OCI-LY1 (cell line): ENCODE measurements at regions not wholly inside any gene's neighbourhood (a gene's known extent, or its start where the extent isn't known, plus 50 kb on each side); places are given as distances from the start of the nearest gene placed in this dataset.

Experiments
- H2AFZ ChIP-seq: fragments of 200-600 bp; sonication (generic), shearing (Covaris generic); 2 replicates; pipeline ENCODE4 v1.6.0; 2014; ENCODE audit warnings: antibody characterized with exemption, mild to moderate bottlenecking, low read length
- H3F3A ChIP-seq: fragments of 200-600 bp; sonication (generic), shearing (Covaris generic); 2 replicates; pipeline ENCODE4 v1.6.0; 2014; ENCODE audit warnings: mild to moderate bottlenecking, antibody characterized with exemption, low read length, moderate library complexity; ENCODE audit not compliant: insufficient read depth
- H3K27ac ChIP-seq: fragments of 200-600 bp; sonication (generic); 2 replicates; pipeline ENCODE4 v1.5.1; 2014; ENCODE audit warnings: low read length, mixed run types, mild to moderate bottlenecking, low read depth; ENCODE audit not compliant: poor library complexity, severe bottlenecking
- H3K27me3 ChIP-seq: fragments of 200-600 bp; sonication (generic); 2 replicates; pipeline ENCODE4 v1.6.0; 2014; ENCODE audit warnings: antibody characterized with exemption, mild to moderate bottlenecking, low read length, moderate library complexity; ENCODE audit not compliant: insufficient read depth
- H3K36me3 ChIP-seq: fragments of 200-600 bp; sonication (generic); 2 replicates; pipeline ENCODE4 v1.6.1; 2014; ENCODE audit warnings: mild to moderate bottlenecking, antibody characterized with exemption, low read length, moderate library complexity, mixed read lengths; ENCODE audit not compliant: insufficient read depth
- H3K4me1 ChIP-seq: fragments of 200-600 bp; sonication (generic); 2 replicates; pipeline ENCODE4 v1.5.1; 2014; ENCODE audit warnings: mild to moderate bottlenecking, low read length, moderate library complexity; ENCODE audit not compliant: insufficient read depth, severe bottlenecking
- H3K4me2 ChIP-seq: fragments of 200-600 bp; sonication (generic), shearing (Covaris generic); 2 replicates; pipeline ENCODE4 v1.6.1; 2014; ENCODE audit warnings: low read length
- H3K4me3 ChIP-seq: fragments of 200-600 bp; sonication (generic); 2 replicates; pipeline ENCODE4 v1.5.1; 2014; ENCODE audit warnings: low read length, low read depth, mild to moderate bottlenecking, mixed read lengths; ENCODE audit not compliant: poor library complexity, severe bottlenecking
- H3K79me2 ChIP-seq: fragments of 200-600 bp; shearing (Covaris generic); 2 replicates; pipeline ENCODE4 v1.6.1; 2016; ENCODE audit warnings: mixed run types, low read length, mixed read lengths; ENCODE audit not compliant: insufficient read depth
- H3K9ac ChIP-seq: fragments of 200-600 bp; sonication (generic), shearing (Covaris generic); 2 replicates; pipeline ENCODE4 v1.6.1; 2014; ENCODE audit warnings: mild to moderate bottlenecking, low read length, mixed read lengths
- H3K9me2 ChIP-seq: fragments of 200-600 bp; sonication (generic), shearing (Covaris generic); 2 replicates; pipeline ENCODE4 v1.6.1; 2014; ENCODE audit warnings: low read depth, mild to moderate bottlenecking, low read length, mixed read lengths
- H3K9me3 ChIP-seq: fragments of 200-600 bp; shearing (Covaris generic); 2 replicates; pipeline ENCODE4 v1.6.1; 2014; ENCODE audit warnings: low read length, mixed read lengths
- H4K20me1 ChIP-seq: fragments of 200-600 bp; sonication (generic), shearing (Covaris generic); 2 replicates; pipeline ENCODE4 v1.6.0; 2016; ENCODE audit warnings: mild to moderate bottlenecking, low read length; ENCODE audit not compliant: insufficient read depth
- EZH2 ChIP-seq: fragments of 200-600 bp; sonication (generic), shearing (Covaris generic); IDR thresholded peaks from 2 replicates; pipeline ENCODE4 v1.8.0; 2017; ENCODE audit warnings: borderline replicate concordance, mixed run types, mild to moderate bottlenecking, antibody characterized with exemption, low read length, moderate library complexity, mixed read lengths
- TF ChIP-seq, protein P1 (sequence below): fragments of 200-600 bp; sonication (generic), shearing (Covaris generic); IDR thresholded peaks from 2 replicates; pipeline ENCODE4 v1.5.1; 2017; ENCODE audit warnings: mild to moderate bottlenecking, antibody characterized with exemption, low read length, moderate library complexity, mixed read lengths

DNA sequence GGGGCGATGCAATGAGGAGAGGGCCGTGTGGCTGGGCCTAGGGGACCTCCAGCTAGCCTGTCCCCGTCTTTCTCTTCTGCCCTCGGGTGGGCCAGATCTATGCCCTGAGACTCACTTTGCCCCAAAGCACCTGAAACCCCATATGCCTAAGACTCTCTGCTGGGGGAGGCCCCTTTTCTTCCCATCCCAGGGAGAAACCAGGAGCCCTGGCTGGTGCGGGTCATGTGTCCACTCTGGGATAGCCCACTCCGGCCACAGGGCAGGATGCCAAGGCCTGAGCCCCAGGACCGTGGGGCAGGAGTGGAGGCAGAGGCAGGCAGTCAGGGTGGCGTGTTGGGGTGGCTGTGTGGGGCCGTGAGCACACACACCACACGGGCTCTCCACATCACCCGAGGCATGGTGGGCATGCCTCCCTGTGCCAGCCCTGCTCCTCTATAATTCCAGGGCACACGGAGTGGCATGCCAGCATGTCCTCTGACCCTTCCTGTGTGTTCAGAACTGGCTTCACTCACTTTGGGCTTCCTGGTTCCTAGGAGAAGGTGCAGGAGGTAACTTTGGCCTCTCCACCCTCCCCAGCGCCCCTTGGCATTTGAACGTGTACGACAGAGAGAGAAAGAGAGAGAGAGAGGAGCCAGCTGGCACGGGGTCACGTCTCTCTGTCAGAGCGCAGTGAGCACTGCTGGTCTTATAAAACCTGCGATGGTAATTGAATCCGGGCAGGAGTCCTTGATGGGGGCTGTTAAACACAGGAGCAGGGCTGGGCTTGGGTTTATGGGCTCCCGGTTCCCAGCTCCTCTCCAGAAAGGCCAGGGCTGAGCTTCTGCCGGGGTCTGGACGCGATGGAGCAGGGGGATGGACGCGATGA lies 144.2 kb downstream of the KIF26A start:
- Histone ChIP-seq H3K4me2 (no peak overlapping the region), H3K4me3 (no peak overlapping the region), H3K4me1 (no peaks in the 10 kb centered on the region), H3K9me3 (no peaks in the 10 kb centered on the region), H3K9ac (no peak overlapping the region), H4K20me1 (no peaks in the 10 kb centered on the region), H3F3A (no peaks in the 10 kb centered on the region), H3K9me2 (no peaks in the 10 kb centered on the region), H3K27ac (no peak overlapping the region), H3K27me3 (no peaks in the 10 kb centered on the region), H2AFZ (no peak overlapping the region), H3K79me2 (no peaks in the 10 kb centered on the region), H3K36me3 (no peaks in the 10 kb centered on the region)
- no peak for TF ChIP-seq EZH2
- TF ChIP-seq, protein P1, sequence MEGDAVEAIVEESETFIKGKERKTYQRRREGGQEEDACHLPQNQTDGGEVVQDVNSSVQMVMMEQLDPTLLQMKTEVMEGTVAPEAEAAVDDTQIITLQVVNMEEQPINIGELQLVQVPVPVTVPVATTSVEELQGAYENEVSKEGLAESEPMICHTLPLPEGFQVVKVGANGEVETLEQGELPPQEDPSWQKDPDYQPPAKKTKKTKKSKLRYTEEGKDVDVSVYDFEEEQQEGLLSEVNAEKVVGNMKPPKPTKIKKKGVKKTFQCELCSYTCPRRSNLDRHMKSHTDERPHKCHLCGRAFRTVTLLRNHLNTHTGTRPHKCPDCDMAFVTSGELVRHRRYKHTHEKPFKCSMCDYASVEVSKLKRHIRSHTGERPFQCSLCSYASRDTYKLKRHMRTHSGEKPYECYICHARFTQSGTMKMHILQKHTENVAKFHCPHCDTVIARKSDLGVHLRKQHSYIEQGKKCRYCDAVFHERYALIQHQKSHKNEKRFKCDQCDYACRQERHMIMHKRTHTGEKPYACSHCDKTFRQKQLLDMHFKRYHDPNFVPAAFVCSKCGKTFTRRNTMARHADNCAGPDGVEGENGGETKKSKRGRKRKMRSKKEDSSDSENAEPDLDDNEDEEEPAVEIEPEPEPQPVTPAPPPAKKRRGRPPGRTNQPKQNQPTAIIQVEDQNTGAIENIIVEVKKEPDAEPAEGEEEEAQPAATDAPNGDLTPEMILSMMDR = no peak

DNA sequence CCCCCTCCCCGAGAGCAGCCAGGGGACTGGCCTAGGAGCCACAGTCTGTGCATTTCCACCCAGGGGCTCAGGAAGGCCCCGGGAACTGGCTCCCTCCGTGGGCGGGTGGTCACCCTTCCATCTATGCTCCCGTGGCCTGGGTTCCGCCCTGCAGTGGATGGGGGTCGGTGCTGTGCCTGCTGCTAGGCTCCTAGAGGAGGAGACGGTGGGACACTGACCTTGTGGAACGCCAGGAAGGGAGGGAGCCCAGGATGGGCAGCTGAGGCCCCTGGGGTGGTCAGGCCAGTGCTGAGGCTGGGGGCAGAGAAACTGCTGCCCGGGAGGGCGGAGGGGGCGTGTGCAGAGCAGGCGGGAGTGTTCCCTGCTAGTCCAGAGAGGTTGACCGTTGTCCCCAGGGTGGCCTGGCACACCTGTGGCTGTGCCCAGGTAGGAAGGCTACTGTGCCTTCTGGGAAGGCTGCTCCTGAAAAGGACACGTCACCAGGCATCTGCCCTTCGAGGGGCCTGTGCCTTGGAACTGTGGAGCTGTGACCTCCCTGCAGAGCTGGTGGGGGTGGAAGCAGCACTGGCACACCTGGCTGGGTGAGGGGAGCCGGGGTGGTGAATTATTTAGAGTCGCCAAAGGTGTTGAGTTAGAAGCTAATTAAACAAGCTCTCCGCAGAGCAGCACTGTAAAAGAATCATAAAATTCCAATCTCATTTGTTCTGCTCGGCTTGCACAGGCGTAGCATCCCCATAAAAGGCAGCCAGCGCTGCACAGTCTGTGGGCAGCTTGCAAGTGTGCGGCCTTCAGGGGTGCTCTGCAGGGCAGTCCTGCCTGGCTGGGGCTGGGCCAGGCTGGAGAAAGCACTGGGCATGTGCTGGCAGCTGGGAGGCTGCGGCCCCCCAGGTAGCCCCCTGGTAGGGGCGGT lies 145.1 kb downstream of the KIF26A start:
- H3K79me2 ChIP-seq = no peaks in the 10 kb centered on the region
- H3K9ac ChIP-seq = no peak overlapping the region

DNA sequence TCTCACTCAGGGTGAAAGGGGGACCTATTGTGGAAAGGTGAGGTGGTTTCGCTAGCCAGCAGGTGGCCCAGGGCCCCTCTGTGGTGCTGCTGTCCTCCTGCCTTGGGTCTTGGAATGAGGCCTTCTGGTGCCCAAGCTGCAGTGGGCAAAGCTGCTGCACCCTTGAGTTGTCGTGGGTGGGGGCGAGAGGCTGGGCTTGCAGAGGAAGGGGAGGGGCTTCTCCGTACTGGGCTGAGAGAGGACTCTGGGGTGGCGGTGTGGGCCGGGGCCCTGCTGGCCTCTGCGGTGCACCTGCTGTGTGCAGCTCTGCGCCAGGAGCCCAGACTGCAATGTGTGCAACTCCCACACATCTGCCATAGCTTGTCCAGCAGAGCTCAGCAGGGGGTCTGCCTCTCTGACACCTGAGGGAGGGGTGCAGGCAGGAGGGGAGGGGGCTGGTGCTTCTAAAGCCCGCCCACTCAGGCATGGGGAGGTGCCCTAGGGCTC lies 145.8 kb downstream of the KIF26A start:
- Histone ChIP-seq H3K27ac (no peak overlapping the region), H3K27me3 (no peaks in the 10 kb centered on the region), H3K9ac (no peak overlapping the region), H3F3A (no peaks in the 10 kb centered on the region), H2AFZ (no peak overlapping the region), H4K20me1 (no peaks in the 10 kb centered on the region), H3K4me1 (no peaks in the 10 kb centered on the region), H3K9me3 (no peaks in the 10 kb centered on the region), H3K36me3 (no peaks in the 10 kb centered on the region), H3K4me2 (no peak overlapping the region), H3K9me2 (no peaks in the 10 kb centered on the region), H3K4me3 (no peak overlapping the region), H3K79me2 (no peaks in the 10 kb centered on the region)
- TF ChIP-seq, protein P1 = no peak
- no peak for TF ChIP-seq EZH2

More for the DNA sequence above, 145.1 kb downstream of the KIF26A start:
- no peak overlapping the region for H3K27ac ChIP-seq
- no peaks in the 10 kb centered on the region for H3K4me1 ChIP-seq
- no peaks in the 10 kb centered on the region for H3K36me3 ChIP-seq
- H3K9me3 ChIP-seq = no peaks in the 10 kb centered on the region
- H4K20me1 ChIP-seq = no peaks in the 10 kb centered on the region
- no peak overlapping the region for H2AFZ ChIP-seq
- H3K4me2 ChIP-seq = no peak overlapping the region
- no peak overlapping the region for H3K4me3 ChIP-seq
- H3K9me2 ChIP-seq = no peaks in the 10 kb centered on the region
- H3K27me3 ChIP-seq = no peaks in the 10 kb centered on the region
- H3F3A ChIP-seq = no peaks in the 10 kb centered on the region
- TF ChIP-seq, protein P1 = no peak
- no peak for TF ChIP-seq EZH2
